Mesothelial cell of epicardium (in vitro differentiated cells): ENCODE measurements at regions not wholly inside any gene's neighbourhood (a gene's known extent, or its start where the extent isn't known, plus 50 kb on each side); places are given as distances from the start of the nearest gene placed in this dataset.

Source experiments
- DNase-seq, 2 experiments: peaks; one replicate each; pipeline ENCODE4 v3.0.0; 2021; ENCODE audit warnings: low spot score in 2 of 2; ENCODE audit not compliant: unreplicated experiment in 2 of 2
- H3K27ac Mint-ChIP-seq: 2 replicates; pipeline ENCODE4 v1.8.0; 2021; ENCODE audit warnings: mixed read lengths
- H3K27me3 Mint-ChIP-seq: 2 replicates; pipeline ENCODE4 v1.8.0; 2021; ENCODE audit warnings: low read depth, mixed read lengths
- H3K36me3 Mint-ChIP-seq: 2 replicates; pipeline ENCODE4 v1.8.0; 2021; ENCODE audit warnings: mixed read lengths
- H3K4me1 Mint-ChIP-seq: 2 replicates; pipeline ENCODE4 v1.8.0; 2021; ENCODE audit warnings: mixed read lengths
- H3K4me3 Mint-ChIP-seq: 2 replicates; pipeline ENCODE4 v1.8.0; 2021; ENCODE audit warnings: mild to moderate bottlenecking, moderate library complexity, mixed read lengths
- H3K9me3 Mint-ChIP-seq: 2 replicates; pipeline ENCODE4 v1.8.0; 2021; ENCODE audit warnings: mixed read lengths
- CTCF ChIP-seq: fragments of 200-600 bp; sonication (generic); IDR thresholded peaks from one replicate; pipeline ENCODE4 v1.5.0; 2021; ENCODE audit warnings: antibody characterized with exemption; ENCODE audit not compliant: unreplicated experiment

- DNase-seq = no peak
- Mint-ChIP-seq H3K4me1 (no peaks in the 10 kb centered on the region), H3K36me3 (no peaks in the 10 kb centered on the region), H3K9me3 (peaks cover 5% of the 10 kb centered on the region), H3K4me3 (no peak overlapping the region), H3K27me3 (peaks cover 16% of the 10 kb centered on the region), H3K27ac (no peak overlapping the region)
- TF ChIP-seq CTCF = no peak
Measured at GRCh38 chr2:11100130-11100529, 55.1 kb upstream of the SLC66A3 start.

GRCh38 chr2:11100976-11101375, 54.3 kb upstream of the SLC66A3 start:
- no peak for DNase-seq
- TF ChIP-seq CTCF = no peak
- H3K9me3 Mint-ChIP-seq = peaks cover 5% of the 10 kb centered on the region
- peaks cover 10% of the 10 kb centered on the region for H3K27me3 Mint-ChIP-seq
- H3K4me3 Mint-ChIP-seq = no peak overlapping the region
- no peaks in the 10 kb centered on the region for H3K4me1 Mint-ChIP-seq
- H3K36me3 Mint-ChIP-seq = no peaks in the 10 kb centered on the region
- H3K27ac Mint-ChIP-seq = no peak overlapping the region

- DNase-seq = no peak
- no peaks in the 10 kb centered on the region for H3K4me1 Mint-ChIP-seq
- no peak for TF ChIP-seq CTCF
- H3K4me3 Mint-ChIP-seq = no peak overlapping the region
- H3K9me3 Mint-ChIP-seq = peaks cover 5% of the 10 kb centered on the region
- no peaks in the 10 kb centered on the region for H3K36me3 Mint-ChIP-seq
- H3K27me3 Mint-ChIP-seq = peaks cover 10% of the 10 kb centered on the region
- no peak overlapping the region for H3K27ac Mint-ChIP-seq
Measured at GRCh38 chr2:11101430-11101829, 53.8 kb upstream of the SLC66A3 start.

GRCh38 chr2:11102466-11102865, 52.8 kb upstream of the SLC66A3 start:
- H3K9me3 Mint-ChIP-seq = peaks cover 5% of the 10 kb centered on the region
- H3K4me3 Mint-ChIP-seq = no peak overlapping the region
- no peak for DNase-seq
- H3K4me1 Mint-ChIP-seq = no peaks in the 10 kb centered on the region
- H3K27me3 Mint-ChIP-seq = peaks cover 10% of the 10 kb centered on the region
- no peaks in the 10 kb centered on the region for H3K36me3 Mint-ChIP-seq
- no peak for TF ChIP-seq CTCF
- no peak overlapping the region for H3K27ac Mint-ChIP-seq

- no peak overlapping the region for H3K4me3 Mint-ChIP-seq
- no peaks in the 10 kb centered on the region for H3K4me1 Mint-ChIP-seq
- TF ChIP-seq CTCF = no peak
- H3K27ac Mint-ChIP-seq = no peak overlapping the region
- H3K9me3 Mint-ChIP-seq = peaks cover 5% of the 10 kb centered on the region
- no peaks in the 10 kb centered on the region for H3K36me3 Mint-ChIP-seq
- no peak for DNase-seq
- peaks cover 10% of the 10 kb centered on the region for H3K27me3 Mint-ChIP-seq
Measured at GRCh38 chr2:11102956-11103860, 52.1 kb upstream of the SLC66A3 start.
